HG03039 (cell line): ENCODE measurements at regions not wholly inside any gene's neighbourhood (a gene's known extent, or its start where the extent isn't known, plus 50 kb on each side); places are given as distances from the start of the nearest gene placed in this dataset.

Experiments used
- ATAC-seq: cut with Tn5 transposase; IDR thresholded peaks from one replicate; pipeline ENCODE4 v1.9.1; 2021; ENCODE audit warnings: mild to moderate bottlenecking, moderate library complexity; ENCODE audit not compliant: unreplicated experiment

GRCh38 chr5:89996890-89997289, 412.7 kb downstream of the CETN3 start:
- no peak for ATAC-seq

GRCh38 chr5:89996335-89996734, 413.2 kb downstream of the CETN3 start:
- ATAC-seq = no peak

GRCh38 chr5:89994266-89994665, 415.3 kb downstream of the CETN3 start:
- ATAC-seq = no peak

- no peak for ATAC-seq
Measured at GRCh38 chr5:89992201-89992600, 417.4 kb downstream of the CETN3 start.

- ATAC-seq = no peak
Measured at GRCh38 chr5:89991592-89991991, 418.0 kb downstream of the CETN3 start.

- ATAC-seq = no peak
Measured at GRCh38 chr5:89989776-89990175, 419.8 kb downstream of the CETN3 start.

GRCh38 chr5:89988998-89989655, 420.4 kb downstream of the CETN3 start:
- no peak for ATAC-seq

GRCh38 chr5:89988129-89988810, 421.3 kb downstream of the CETN3 start:
- ATAC-seq = no peak

GRCh38 chr5:89983216-89983615, 426.3 kb downstream of the CETN3 start:
- ATAC-seq = no peak

GRCh38 chr5:89981878-89982773, 427.4 kb downstream of the CETN3 start:
- no peak for ATAC-seq

- ATAC-seq = no peak
Measured at GRCh38 chr5:89981021-89981420, 428.5 kb downstream of the CETN3 start.

- ATAC-seq = no peak
Measured at GRCh38 chr5:89973516-89973915, 436.0 kb downstream of the CETN3 start.

GRCh38 chr5:89972901-89973300, 436.7 kb downstream of the CETN3 start:
- ATAC-seq = no peak

- no peak for ATAC-seq
Measured at GRCh38 chr5:89968958-89969381, 440.6 kb downstream of the CETN3 start.

GRCh38 chr5:89967771-89968444, 441.6 kb downstream of the CETN3 start:
- ATAC-seq = no peak

GRCh38 chr5:89956838-89957237, 452.7 kb downstream of the CETN3 start:
- ATAC-seq = no peak

GRCh38 chr5:89954916-89955315, 454.6 kb downstream of the CETN3 start:
- no peak for ATAC-seq

GRCh38 chr5:89951876-89952275, 457.7 kb downstream of the CETN3 start:
- ATAC-seq = no peak

- ATAC-seq = no peak
Measured at GRCh38 chr5:89950234-89950633, 459.3 kb downstream of the CETN3 start.

- ATAC-seq = no peak
Measured at GRCh38 chr5:89948977-89949376, 460.6 kb downstream of the CETN3 start.

GRCh38 chr5:89946916-89947315, 462.6 kb downstream of the CETN3 start:
- ATAC-seq = no peak
